Adipose tissue (tissue), 3 donors: ENCODE measurements at regions not wholly inside any gene's neighbourhood (a gene's known extent, or its start where the extent isn't known, plus 50 kb on each side); places are given as distances from the start of the nearest gene placed in this dataset.

ENCODE experiments used
- H3K27ac ChIP-seq: one replicate; pipeline ENCODE4 v1.5.1; 2013; ENCODE audit warnings: low read depth, low read length
- WGBS, 3 donors: extraction: QIAGEN DNeasy Blood & Tissue Kit; methylation state at CpG; one replicate each; pipeline ENCODE4 v1.1.7; 2013; 5-methylcytosine and 5-hydroxymethylcytosine counted together
- donor health status: healthy with polysubstance abuse.
- donor health status: Bipolar disorder and iron deficiency.
- donor health status: healthy.

GRCh38 chr6:164011321-164011720 is 596.8 kb downstream of the QKI start:
- WGBS, 3 donors: 59 to 71% (median 69%) methylated on average over 2 of the region's 2 CpGs
- no peak overlapping the region for H3K27ac ChIP-seq

DNA sequence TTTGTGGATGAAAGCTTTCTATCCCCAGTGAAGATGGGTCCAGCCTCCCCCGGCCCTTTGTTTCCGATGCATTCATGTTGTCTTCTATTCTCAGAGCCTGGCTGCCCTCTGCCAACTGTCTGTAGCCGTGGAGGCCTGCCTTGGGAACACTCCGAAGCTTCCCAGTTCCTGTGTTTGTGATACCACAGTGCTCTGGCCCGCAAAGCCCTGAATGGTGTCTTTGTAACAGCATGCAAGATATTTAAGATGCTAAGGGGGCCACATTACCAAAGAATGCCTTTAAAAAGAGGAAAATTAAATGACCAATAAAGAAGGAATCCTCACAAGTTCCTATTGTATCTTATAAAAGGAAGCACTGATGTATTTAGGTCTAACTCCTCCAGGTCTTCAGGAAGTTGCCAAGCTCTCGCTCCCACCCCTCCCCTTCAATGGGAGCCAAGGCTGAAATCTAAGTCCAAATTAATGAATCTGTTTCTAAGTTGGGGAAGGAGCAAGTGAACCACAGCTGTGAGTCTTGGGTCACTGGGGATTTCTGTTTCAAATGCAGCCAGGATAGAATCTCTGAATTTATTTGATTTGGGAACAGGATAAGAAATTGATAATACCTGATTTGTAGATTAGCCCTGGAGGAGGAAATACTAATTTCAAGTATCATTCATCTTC is 596.1 kb downstream of the QKI start:
- no peak overlapping the region for H3K27ac ChIP-seq
- WGBS, 3 donors: 54 to 65% (median 55%) methylated on average over 6 of the region's 6 CpGs

- no peak overlapping the region for H3K27ac ChIP-seq
- whole genome bisulfite sequencing, 3 donors: 88 to 94% (median 90%) methylated on average over 4 of the region's 4 CpGs
These were observed 594.4 kb downstream of the QKI start for GRCh38 chr6:164008902-164009301.

DNA sequence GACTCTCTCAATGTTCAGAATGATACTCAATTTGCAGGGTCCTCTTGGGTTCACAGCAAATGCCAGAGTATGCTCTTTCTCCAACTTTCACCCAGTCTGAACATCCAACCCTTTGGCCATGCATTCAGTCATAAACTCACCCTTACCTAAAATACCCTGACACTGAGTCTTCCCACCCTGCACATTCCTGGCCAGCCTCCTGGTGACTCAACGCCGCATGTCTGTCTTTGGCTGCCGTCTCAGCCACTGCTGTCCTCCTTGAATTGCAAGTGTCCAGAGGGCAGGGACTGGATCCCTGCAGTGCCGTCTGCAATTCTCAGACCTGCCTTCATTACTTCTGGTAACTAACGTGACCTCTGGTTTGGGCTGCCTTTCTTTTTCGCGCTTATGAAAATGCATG is 593.4 kb downstream of the QKI start:
- no peak overlapping the region for H3K27ac ChIP-seq
- WGBS, 3 donors: 67 to 82% (median 80%) methylated on average over 7 of the region's 7 CpGs

DNA sequence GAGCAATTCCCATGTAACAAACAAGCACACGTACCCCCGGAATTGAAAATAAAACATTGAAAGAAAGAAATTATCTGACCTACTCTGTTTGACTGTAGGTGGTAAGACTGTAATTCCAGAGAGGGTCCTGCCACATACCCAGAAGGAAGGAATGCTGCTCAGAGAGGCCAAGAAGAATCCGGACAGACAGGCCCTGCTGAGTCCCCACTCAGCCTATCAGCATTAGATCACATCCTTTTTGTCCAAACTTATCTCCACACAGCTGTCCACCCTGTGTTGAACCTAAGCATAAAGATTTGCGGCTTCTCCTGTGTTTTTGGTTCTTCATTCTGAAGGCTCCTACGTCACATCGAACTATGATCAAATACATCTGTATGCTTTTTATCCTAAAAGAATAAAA is 591.9 kb downstream of the QKI start:
- no peak overlapping the region for H3K27ac ChIP-seq
- 91 to 95% (median 95%) methylated on average over 6 of the region's 6 CpGs for WGBS, 3 donors

GRCh38 chr6:164005004-164005711 is 590.6 kb downstream of the QKI start:
- 49 to 59% (median 53%) methylated on average over 4 of the region's 4 CpGs for WGBS, 3 donors
- H3K27ac ChIP-seq: no peak overlapping the region

DNA sequence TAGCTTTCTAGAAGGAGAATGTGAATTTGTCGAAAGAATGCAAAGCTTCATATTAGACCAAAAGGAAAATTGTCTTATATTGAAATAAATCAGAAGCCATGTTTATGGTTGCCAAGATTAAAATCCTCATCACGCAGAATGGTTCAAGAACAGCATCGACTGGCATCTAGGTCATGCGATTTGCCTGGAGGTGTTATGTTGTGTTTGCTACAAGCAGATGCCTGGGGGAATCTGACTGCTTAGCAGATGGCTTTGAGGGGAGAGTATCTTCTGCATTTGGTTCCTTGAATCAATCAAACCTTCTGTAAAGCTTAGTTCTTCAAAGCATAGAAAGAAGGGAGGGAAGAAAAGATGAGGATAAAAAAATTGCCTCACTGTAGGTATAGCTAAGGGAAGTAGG is 585.8 kb downstream of the QKI start:
- 90 to 95% (median 94%) methylated on average over 4 of the region's 4 CpGs for WGBS, 3 donors

GRCh38 chr6:163999475-164000125 is 585.1 kb downstream of the QKI start:
- H3K27ac ChIP-seq: no peak overlapping the region
- WGBS, 3 donors: 66 to 80% (median 71%) methylated on average over 10 of the region's 10 CpGs

More for the DNA sequence above, 585.8 kb downstream of the QKI start:
- no peak overlapping the region for H3K27ac ChIP-seq

- H3K27ac ChIP-seq: no peak overlapping the region
- 72 to 80% (median 78%) methylated on average over 3 of the region's 3 CpGs for WGBS, 3 donors
These were observed 584.0 kb downstream of the QKI start for GRCh38 chr6:163998496-163998895.

GRCh38 chr6:163996491-163996890 is 582.0 kb downstream of the QKI start:
- 72 to 94% (median 90%) methylated on average over 6 of the region's 6 CpGs for WGBS, 3 donors
- no peak overlapping the region for H3K27ac ChIP-seq

- WGBS, 3 donors: 73 to 78% (median 76%) methylated on average over 5 of the region's 5 CpGs
- no peak overlapping the region for H3K27ac ChIP-seq
These were observed 580.0 kb downstream of the QKI start for GRCh38 chr6:163994566-163994965.

GRCh38 chr6:163992701-163993100 is 578.2 kb downstream of the QKI start:
- H3K27ac ChIP-seq: no peak overlapping the region
- 88 to 96% (median 96%) methylated on average over 6 of the region's 6 CpGs for WGBS, 3 donors

GRCh38 chr6:163992056-163992455 is 577.5 kb downstream of the QKI start:
- no peak overlapping the region for H3K27ac ChIP-seq

DNA sequence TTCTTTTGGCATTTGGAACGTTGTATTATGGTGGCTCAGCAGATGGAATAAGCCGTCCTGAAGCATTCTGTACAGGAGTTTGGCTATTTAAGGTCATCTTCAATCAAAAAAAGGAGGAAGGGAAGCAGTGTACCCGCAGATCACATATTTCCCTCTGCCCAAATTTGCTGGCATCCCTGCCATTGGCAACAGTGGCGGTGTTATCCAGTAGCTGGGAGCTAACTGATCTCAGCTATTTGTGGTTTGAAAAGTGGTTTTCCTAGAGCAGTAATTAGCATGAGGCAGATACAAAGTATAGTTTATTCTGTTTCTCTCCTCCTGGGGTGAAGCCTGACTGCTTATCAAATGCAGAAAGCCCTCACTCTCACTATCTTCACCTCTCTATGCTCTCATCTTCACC is 576.8 kb downstream of the QKI start:
- H3K27ac ChIP-seq: no peak overlapping the region
- WGBS, 3 donors: 76 to 79% (median 78%) methylated on average over 4 of the region's 4 CpGs

- 41 to 84% (median 83%) methylated on average over 5 of the region's 5 CpGs for WGBS, 3 donors
- no peak overlapping the region for H3K27ac ChIP-seq
These were observed 571.8 kb downstream of the QKI start for GRCh38 chr6:163986313-163986712.

DNA sequence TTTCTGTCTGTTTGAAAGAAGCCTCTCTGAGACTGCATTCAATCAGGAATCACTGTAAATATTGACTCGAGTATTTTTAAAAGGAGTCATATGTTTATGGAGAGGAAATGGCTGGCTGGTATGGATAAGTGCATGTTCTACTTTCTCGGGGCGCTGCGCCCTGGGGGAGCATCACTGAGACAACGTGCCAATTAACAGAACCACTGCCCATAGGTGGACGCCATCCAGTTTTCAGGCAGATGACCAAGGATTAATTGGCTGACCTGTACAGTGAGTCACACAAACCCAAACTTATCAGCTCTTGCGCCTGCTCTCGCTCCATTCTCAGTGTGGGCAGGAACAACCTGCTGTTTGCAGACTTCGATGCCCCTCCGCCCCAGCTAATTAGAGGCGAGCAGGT is 571.2 kb downstream of the QKI start:
- WGBS, 3 donors: 53 to 72% (median 69%) methylated on average over 11 of the region's 11 CpGs
- H3K27ac ChIP-seq: no peak overlapping the region

- 79 to 87% (median 82%) methylated on average over 1 of the region's 1 CpG for WGBS, 3 donors
These were observed 570.5 kb downstream of the QKI start for GRCh38 chr6:163985040-163985439.

GRCh38 chr6:163984124-163984936 is 569.8 kb downstream of the QKI start:
- 49 to 69% (median 57%) methylated on average over 9 of the region's 9 CpGs for WGBS, 3 donors
- H3K27ac ChIP-seq: no peak overlapping the region

More at GRCh38 chr6:163985040-163985439, 570.5 kb downstream of the QKI start:
- no peak overlapping the region for H3K27ac ChIP-seq

- H3K27ac ChIP-seq: no peak overlapping the region
- WGBS, 3 donors: 61 to 83% (median 74%) methylated on average over 10 of the region's 10 CpGs
These were observed 569.2 kb downstream of the QKI start for GRCh38 chr6:163983679-163984078.
